ENCODE measurements at regions not wholly inside any gene's neighbourhood (a gene's known extent, or its start where the extent isn't known, plus 50 kb on each side); places are given as distances from the start of the nearest gene placed in this dataset.

- DNase-seq: no peak
- no peaks in the 10 kb centered on the region for H3K27me3 ChIP-seq (ENCODE audit: insufficient read depth, low read length)
- H3K79me2 ChIP-seq (ENCODE audit: insufficient read depth, low read length): no peaks in the 10 kb centered on the region
- H3K23me2 ChIP-seq (ENCODE audit: insufficient read length, low read depth, low read length, poor library complexity, severe bottlenecking): no peaks in the 10 kb centered on the region
- H3K79me1 ChIP-seq (ENCODE audit: insufficient read depth, low read depth, low read length, poor library complexity, severe bottlenecking): no peaks in the 10 kb centered on the region
- no peak overlapping the region for H3K4me2 ChIP-seq (ENCODE audit: insufficient read depth, insufficient read length, low read length)
- WGBS (ENCODE audit: extremely low coverage, insufficient read length, low lambda C conversion rate): no CpG with 5 or more reads among the region's 1 CpG
- no peak overlapping the region for H3K27ac ChIP-seq (ENCODE audit: insufficient read length, low read depth, low read length)
- no peak overlapping the region for H2BK15ac ChIP-seq (ENCODE audit: low read depth, low read length)
- H3K9me3 ChIP-seq (ENCODE audit: control insufficient read depth, low read depth, low read length): no peaks in the 10 kb centered on the region
- Mint-ChIP-seq H3K9me3 (peaks cover 0 to 3% of the 10 kb centered on the region in 2 experiments; a peak in 2 of 5 replicates), H3K27ac (no peak overlapping the region; a peak in 1 of 7 replicates), H3K4me3 (no peak overlapping the region), H3K4me1 (peaks cover 6% of the 10 kb centered on the region in 2 experiments), H3K27me3 (ENCODE audit: low read depth) (peaks cover 6% of the 10 kb centered on the region; the same call in 1 of the 2 replicates), H3K36me3 (ENCODE audit: insufficient read depth in 1 of 3, low read depth in 3 of 3) (peaks cover 0 to 3% (median 0%) of the 10 kb centered on the region in 3 experiments; a peak in 2 of 7 replicates)
- no peak overlapping the region for H3K56ac ChIP-seq (ENCODE audit: insufficient read length, low read depth, low read length)
- no peak overlapping the region for H2AFZ ChIP-seq (ENCODE audit: low read length)
- no peak overlapping the region for H3K23ac ChIP-seq (ENCODE audit: insufficient read length, low read depth, low read length)
- H3T11ph ChIP-seq (ENCODE audit: low read length): no peak overlapping the region
- no peak overlapping the region for H3K18ac ChIP-seq (ENCODE audit: insufficient read length, low read depth, low read length)
- no peak overlapping the region for H3K9ac ChIP-seq (ENCODE audit: extremely low read depth, insufficient read length, low read length)
- H3K14ac ChIP-seq (ENCODE audit: insufficient read depth, low read length): no peak overlapping the region
- H3K4ac ChIP-seq (ENCODE audit: low read depth, low read length): no peak overlapping the region
- no peak overlapping the region for H4K91ac ChIP-seq (ENCODE audit: insufficient read length, low read depth, low read length)
- H4K5ac ChIP-seq (ENCODE audit: insufficient read length, low read depth, low read length): no peak overlapping the region
- no peaks in the 10 kb centered on the region for H3K4me1 ChIP-seq (ENCODE audit: insufficient read depth, low read length)
- H2BK12ac ChIP-seq (ENCODE audit: insufficient read length, low read depth, low read length): no peak overlapping the region
- H2AK5ac ChIP-seq (ENCODE audit: insufficient read length, low read length): no peak overlapping the region
- no peak overlapping the region for H4K8ac ChIP-seq (replicated peaks; ENCODE audit: insufficient read length, low read depth, low read length)
- H2BK5ac ChIP-seq (ENCODE audit: insufficient read length, low read length): no peak overlapping the region
- TF ChIP-seq CTCF (conservative IDR thresholded peaks at IDR 0.05): no peak
- H4K20me1 ChIP-seq (ENCODE audit: control insufficient read depth, insufficient read depth, insufficient read length): no peaks in the 10 kb centered on the region
- H2BK120ac ChIP-seq (ENCODE audit: low read depth, low read length, poor library complexity, severe bottlenecking): no peak overlapping the region
- no peak overlapping the region for H2BK20ac ChIP-seq (ENCODE audit: low read depth, low read length, poor library complexity, severe bottlenecking)
Measured at GRCh38 chr19:28949027-28949426, 263.9 kb downstream of the UQCRFS1 start.
